Heart right ventricle (tissue), 16 donors: ENCODE measurements at regions not wholly inside any gene's neighbourhood (a gene's known extent, or its start where the extent isn't known, plus 50 kb on each side); places are given as distances from the start of the nearest gene placed in this dataset.
"Not testable (repeated sequence)": the region's sequence is repeated elsewhere in the genome, so short reads cannot be mapped to it uniquely, and the experiment has no call there.

Experiments
- ATAC-seq, 8 donors: fragments of 200-7000 bp; cut with Tn5 transposase; one replicate each; pipeline ENCODE4 v1.9.1; 2020; ENCODE audit warnings: mild to moderate bottlenecking in 8 of 8, moderate library complexity in 8 of 8, moderate number of reproducible peaks in 1 of 8
- DNase-seq, 2 donors: peaks; one replicate each; pipeline ENCODE4 v3.0.0-alpha.2; 2020
- H3K27ac ChIP-seq, 10 donors: fragments of 200-600 bp; sonication (generic) in 2 of 10; one replicate each; pipeline versions ENCODE4 v1.5.0 to v1.8.0; 2020 to 2022; ENCODE audit warnings: mild to moderate bottlenecking in 3 of 10
- H3K27me3 ChIP-seq, 7 donors: fragments of 200-600 bp; one replicate each; pipeline ENCODE4 v1.8.0; 2021 to 2022; ENCODE audit warnings: mild to moderate bottlenecking in 2 of 7
- H3K36me3 ChIP-seq, 9 donors: fragments of 200-600 bp; sonication (generic) in 1 of 9; one replicate each; pipeline versions ENCODE4 v1.5.0 to v1.8.0; 2020 to 2022; ENCODE audit warnings: mild to moderate bottlenecking in 2 of 9
- H3K4me1 ChIP-seq, 9 donors: fragments of 200-600 bp; sonication (generic) in 1 of 9; one replicate each; pipeline versions ENCODE4 v1.5.0 to v1.8.0; 2020 to 2022; ENCODE audit warnings: mild to moderate bottlenecking in 4 of 9
- H3K4me3 ChIP-seq, 10 donors: fragments of 200-600 bp; sonication (generic) in 2 of 10; one replicate each; pipeline versions ENCODE4 v1.5.0 to v1.8.0; 2020 to 2022; ENCODE audit warnings: mild to moderate bottlenecking in 7 of 10, moderate library complexity in 2 of 10
- H3K9me3 ChIP-seq, 11 donors: fragments of 200-600 bp in 10 of 11; sonication (generic) in 2 of 11; one replicate each; pipeline versions ENCODE4 v1.5.0 to v1.8.0; 2013 to 2022; ENCODE audit warnings: mild to moderate bottlenecking in 2 of 11, control low read depth in 1 of 11, moderate library complexity in 1 of 11
- WGBS, 2 donors: extraction: QIAGEN DNeasy Blood & Tissue Kit; methylation state at CpG; one replicate each; pipeline ENCODE4 v1.1.7; 2013; ENCODE audit warnings: inconsistent platforms in 1 of 2; 5-methylcytosine and 5-hydroxymethylcytosine counted together
- intact Hi-C, 10 donors: fragments of 100-400 bp; cut with DNase I; formaldehyde crosslinking; loops; one replicate each; pipeline versions ENCODE4 v1.11.1 to v1.14.2; 2022
- TF ChIP-seq, protein P1 (sequence below), 9 donors: fragments of 200-600 bp; sonication (generic) in 2 of 9; IDR thresholded peaks; one replicate each; pipeline versions ENCODE4 v1.5.0 to v1.8.0; 2021 to 2022; ENCODE audit warnings: antibody characterized with exemption in 9 of 9, mild to moderate bottlenecking in 5 of 9, moderate library complexity in 1 of 9
- donor health status: Arrhythmogenic right ventricular cardiomyopathy.
- donor health status: ischemic (EF 13 %, LVEDD 7.1; RV severe dilation, severe dysfunction).
- donor health status: healthy with polysubstance abuse.
- donor health status: DM: no; HTN: yes; CAD: no.
- donor health status: DM: no; HTN: no; CAD: no.
- donor health status: ischemic (EF 25% LVEDD 6.9; RV normal size, moderate dysfunction).
- donor health status: ischemic (EF 25% LVEDD 5.7; RV mildly dilated, moderate dysfunction).
- donor health status: healthy.
- donor health status: DM: yes; HTN: yes; CAD: no.
- donor health status: Ischemic cardiomyopathy.
- donor health status: ischemic (EF 35%, LVEDD 5.7; RV mildly dilated, moderate dysfunction).
- donor health status: nonischemic (EF 11% LVEDD 7.7; RV severe dilation, severe dysfunction).
- donor health status: DM: yes; HTN: yes; CAD: no.
- donor health status: PGD.
- donor health status: ischemic (EF 29% LVEDD 5.4; RV normal size, mild dysfunction).
- donor health status: nonischemic (EF 23%, LVEDD 6.1; RV moderate dilation, normal function).

DNA sequence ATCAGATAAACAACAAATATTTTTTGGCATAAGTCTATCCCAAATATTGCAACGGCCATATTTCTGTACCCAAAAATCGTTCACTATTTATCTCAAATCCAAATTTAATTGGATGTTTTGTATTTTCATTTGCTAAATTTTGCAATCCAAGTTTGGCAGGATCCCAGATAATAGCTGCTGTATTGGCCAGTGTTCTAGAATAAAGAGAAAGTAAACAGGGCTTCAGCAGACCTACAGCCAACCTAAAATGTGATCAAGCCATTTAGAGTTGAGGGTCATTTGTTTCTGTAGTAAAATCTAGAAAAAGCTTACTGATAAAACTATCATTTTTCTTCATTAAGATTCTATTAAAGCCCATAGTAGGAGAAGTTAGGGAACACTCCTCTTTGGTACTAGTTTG, 506.6 kb upstream of the PTBP2 start:
- ATAC-seq = no peak
- TF ChIP-seq, protein P1, sequence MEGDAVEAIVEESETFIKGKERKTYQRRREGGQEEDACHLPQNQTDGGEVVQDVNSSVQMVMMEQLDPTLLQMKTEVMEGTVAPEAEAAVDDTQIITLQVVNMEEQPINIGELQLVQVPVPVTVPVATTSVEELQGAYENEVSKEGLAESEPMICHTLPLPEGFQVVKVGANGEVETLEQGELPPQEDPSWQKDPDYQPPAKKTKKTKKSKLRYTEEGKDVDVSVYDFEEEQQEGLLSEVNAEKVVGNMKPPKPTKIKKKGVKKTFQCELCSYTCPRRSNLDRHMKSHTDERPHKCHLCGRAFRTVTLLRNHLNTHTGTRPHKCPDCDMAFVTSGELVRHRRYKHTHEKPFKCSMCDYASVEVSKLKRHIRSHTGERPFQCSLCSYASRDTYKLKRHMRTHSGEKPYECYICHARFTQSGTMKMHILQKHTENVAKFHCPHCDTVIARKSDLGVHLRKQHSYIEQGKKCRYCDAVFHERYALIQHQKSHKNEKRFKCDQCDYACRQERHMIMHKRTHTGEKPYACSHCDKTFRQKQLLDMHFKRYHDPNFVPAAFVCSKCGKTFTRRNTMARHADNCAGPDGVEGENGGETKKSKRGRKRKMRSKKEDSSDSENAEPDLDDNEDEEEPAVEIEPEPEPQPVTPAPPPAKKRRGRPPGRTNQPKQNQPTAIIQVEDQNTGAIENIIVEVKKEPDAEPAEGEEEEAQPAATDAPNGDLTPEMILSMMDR (IDR thresholded peaks at IDR 0.05) = no peak
- intact Hi-C loops = loop anchor here in 1 of 10 donors (10.0 kb wide), 1 partner anchor 60 kb away; no protein-coding TSS in a partner anchor

DNA sequence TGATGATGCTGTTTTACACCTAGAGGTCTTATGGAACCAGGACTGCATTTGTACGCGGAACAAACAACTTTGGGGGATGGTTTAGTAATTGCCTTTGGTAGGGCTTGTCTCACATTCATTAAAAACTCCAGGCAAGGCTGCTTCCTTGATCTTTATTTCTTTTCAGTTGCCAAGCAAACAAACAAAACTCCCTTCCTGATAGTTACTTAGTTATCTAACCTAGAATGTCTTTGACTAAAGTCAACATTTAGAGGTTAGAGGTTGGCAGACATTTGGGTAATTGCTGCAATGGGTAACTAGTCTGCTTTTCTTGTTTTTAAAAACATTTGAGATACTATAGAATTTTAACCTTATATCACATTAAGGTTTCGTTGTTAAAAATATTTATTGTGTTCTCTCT, 500.9 kb upstream of the PTBP2 start:
- ATAC-seq (no peak), DNase-seq (no peak)
- no peaks in the 10 kb centered on the region for H3K9me3 ChIP-seq
- H3K4me3 ChIP-seq = no peak overlapping the region
- TF ChIP-seq, protein P1 (IDR thresholded peaks at IDR 0.05) = no peak
- intact Hi-C loops = no loop called here
- H3K4me1 ChIP-seq = no peaks in the 10 kb centered on the region
- 75 to 81% methylated on average over 3 of the region's 3 CpGs for WGBS, 2 donors
- no peaks in the 10 kb centered on the region for H3K36me3 ChIP-seq
- H3K27ac ChIP-seq = no peak overlapping the region
- H3K27me3 ChIP-seq = no peaks in the 10 kb centered on the region

More for the DNA sequence above, 506.6 kb upstream of the PTBP2 start:
- Histone ChIP-seq H3K36me3 (no peaks in the 10 kb centered on the region), H3K4me1 (no peaks in the 10 kb centered on the region), H3K27ac (no peak overlapping the region), H3K9me3 (no peaks in the 10 kb centered on the region), H3K4me3 (no peak overlapping the region), H3K27me3 (no peaks in the 10 kb centered on the region)
- DNase-seq = no peak
- 59 to 66% methylated on average over 2 of the region's 2 CpGs for WGBS, 2 donors

DNA sequence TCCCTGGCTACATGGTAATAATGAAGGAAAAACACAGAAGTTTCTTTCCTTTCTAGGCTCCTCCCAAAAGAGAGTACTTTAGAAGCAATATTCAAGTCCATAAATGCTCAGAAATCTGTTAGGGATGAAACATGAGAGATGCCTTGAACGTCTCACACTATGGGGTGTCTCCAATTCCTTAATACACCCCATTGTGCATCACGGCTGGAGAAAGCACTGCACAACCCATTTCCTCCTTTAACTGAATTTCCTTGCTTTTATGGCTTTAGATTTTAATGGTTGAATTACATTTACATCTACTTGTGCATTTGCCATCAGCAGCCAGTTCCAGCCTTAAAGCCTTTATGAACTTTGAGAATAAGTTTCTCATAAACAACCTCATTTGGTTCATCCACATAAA, 498.9 kb upstream of the PTBP2 start:
- Histone ChIP-seq H3K27ac (no peak overlapping the region), H3K27me3 (no peaks in the 10 kb centered on the region), H3K36me3 (no peaks in the 10 kb centered on the region), H3K4me1 (no peaks in the 10 kb centered on the region), H3K4me3 (no peak overlapping the region), H3K9me3 (no peaks in the 10 kb centered on the region)
- TF ChIP-seq, protein P1 (IDR thresholded peaks at IDR 0.05) = no peak
- intact Hi-C loops = no loop called here
- WGBS, 2 donors = 76 to 79% methylated on average over 2 of the region's 2 CpGs
- no peak for ATAC-seq
- no peak for DNase-seq

DNA sequence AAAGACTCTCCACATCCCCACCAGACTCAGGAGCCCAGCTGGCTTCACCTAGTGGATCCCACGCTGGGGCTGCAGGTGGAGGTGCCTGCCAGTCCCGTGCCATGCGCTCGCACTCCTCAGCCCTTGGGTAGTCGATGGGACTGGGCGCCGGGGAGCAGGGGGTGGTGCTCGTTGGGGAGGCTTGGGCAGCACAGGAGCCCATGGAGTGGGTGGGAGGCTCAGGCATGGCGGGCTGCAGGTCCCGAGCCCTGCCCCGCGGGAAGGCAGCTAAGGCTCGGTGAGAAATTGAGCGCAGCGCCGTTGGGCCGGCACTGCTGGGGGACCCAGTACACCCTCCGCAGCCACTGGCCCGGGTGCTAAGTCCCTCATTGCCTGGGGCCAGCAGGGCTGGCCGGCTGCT, 497.4 kb upstream of the PTBP2 start:
- WGBS, 2 donors = 93% methylated on average over 17 to 20 of the region's 20 CpGs
- not testable (repeated sequence) for DNase-seq, ATAC-seq

DNA sequence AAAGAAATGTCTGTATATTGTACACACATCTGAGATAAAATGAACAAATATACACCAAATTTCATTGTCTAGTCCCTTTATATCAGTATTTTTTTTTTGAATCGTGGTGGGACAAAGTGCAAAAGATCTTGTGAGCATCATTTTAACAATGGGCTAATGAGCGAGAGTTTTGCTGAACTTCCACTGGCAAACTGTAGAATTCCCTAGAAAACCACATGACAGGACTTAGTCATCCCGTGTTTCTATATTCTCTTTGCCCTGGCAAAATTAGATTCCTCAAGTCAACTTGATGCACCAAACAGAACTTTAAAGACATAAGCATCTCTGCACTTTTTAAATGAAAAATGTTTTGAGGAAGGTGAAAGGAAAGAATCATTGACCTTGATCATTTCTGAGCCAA, 488.2 kb upstream of the PTBP2 start:
- TF ChIP-seq, protein P1 (IDR thresholded peaks at IDR 0.05) = no peak
- intact Hi-C loops = loop anchor here in 4 of 10 donors (10.0 kb wide), 2 partner anchors 611 to 1821 kb away; no protein-coding TSS in a partner anchor
- Histone ChIP-seq H3K9me3 (no peaks in the 10 kb centered on the region), H3K4me3 (no peak overlapping the region), H3K36me3 (no peaks in the 10 kb centered on the region), H3K27me3 (no peaks in the 10 kb centered on the region), H3K4me1 (no peaks in the 10 kb centered on the region), H3K27ac (no peak overlapping the region)
- no peak for DNase-seq
- no peak for ATAC-seq
- 82 to 90% methylated on average over 3 of the region's 3 CpGs for WGBS, 2 donors

More for the DNA sequence above, 497.4 kb upstream of the PTBP2 start:
- H3K27ac ChIP-seq, H3K4me1 ChIP-seq, H3K9me3 ChIP-seq, intact Hi-C loops, H3K27me3 ChIP-seq, H3K4me3 ChIP-seq, H3K36me3 ChIP-seq: not testable (repeated sequence)
